HFF-Myc (cell line): ENCODE measurements at regions not wholly inside any gene's neighbourhood (a gene's known extent, or its start where the extent isn't known, plus 50 kb on each side); places are given as distances from the start of the nearest gene placed in this dataset.
"Not testable (repeated sequence)": the region's sequence is repeated elsewhere in the genome, so short reads cannot be mapped to it uniquely, and the experiment has no call there.

Experiments used
- DNase-seq: peaks from one replicate; pipeline ENCODE4 v3.0.0-alpha.2; 2011; ENCODE audit warnings: low read depth; ENCODE audit errors: extremely low read depth
- H3K4me3 ChIP-seq: replicated peaks from 2 replicates; pipeline ENCODE4 v1.5.1; 2011; ENCODE audit warnings: low read depth, mild to moderate bottlenecking, control low read depth, low read length
- CTCF ChIP-seq: IDR thresholded peaks from 2 replicates; pipeline ENCODE4 v1.5.1; 2012; ENCODE audit warnings: mild to moderate bottlenecking, low read depth, low read length, control low read depth; ENCODE audit errors: missing control alignments

DNA sequence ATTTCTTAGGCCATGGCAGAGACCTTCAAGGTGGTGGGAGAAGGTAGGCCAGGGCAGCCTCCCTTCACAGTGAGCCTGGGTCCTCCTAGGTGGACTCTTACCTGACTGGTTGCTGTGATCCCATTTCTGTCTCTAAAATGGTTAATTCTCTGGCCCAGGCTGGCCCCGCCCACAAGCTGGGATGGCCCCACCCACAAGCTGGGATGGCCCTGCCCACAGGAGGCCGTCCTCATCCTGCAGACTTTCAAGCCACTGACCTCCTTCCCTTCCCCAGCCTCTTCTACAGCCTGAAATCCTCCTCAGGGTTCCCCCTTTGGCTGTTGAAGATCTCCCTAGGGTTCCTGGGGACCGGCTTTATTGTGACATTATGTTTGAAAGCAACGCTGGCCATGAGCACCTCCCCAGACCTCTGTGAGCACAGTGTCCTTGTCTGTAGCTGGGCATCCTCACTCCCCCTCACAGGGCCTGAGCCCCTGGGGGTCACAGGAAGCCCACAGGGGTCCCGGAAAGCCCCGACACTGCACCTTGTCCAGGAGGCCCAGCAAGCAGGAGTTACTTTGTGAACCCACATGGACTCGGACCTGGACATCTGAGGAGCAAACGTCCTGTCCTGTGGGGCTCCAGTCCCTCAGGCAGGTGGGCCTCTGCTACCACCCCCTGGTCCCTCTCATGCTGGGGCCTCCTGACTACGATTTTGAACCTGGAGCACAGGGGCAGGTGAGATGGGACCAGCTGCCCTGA, 621.7 kb downstream of the MATN1 start:
- no peak for TF ChIP-seq CTCF
- no peak overlapping the region for H3K4me3 ChIP-seq
- no peak for DNase-seq

- no peak for DNase-seq
Measured at GRCh38 chr1:30101016-30101415, 622.4 kb downstream of the MATN1 start.

DNA sequence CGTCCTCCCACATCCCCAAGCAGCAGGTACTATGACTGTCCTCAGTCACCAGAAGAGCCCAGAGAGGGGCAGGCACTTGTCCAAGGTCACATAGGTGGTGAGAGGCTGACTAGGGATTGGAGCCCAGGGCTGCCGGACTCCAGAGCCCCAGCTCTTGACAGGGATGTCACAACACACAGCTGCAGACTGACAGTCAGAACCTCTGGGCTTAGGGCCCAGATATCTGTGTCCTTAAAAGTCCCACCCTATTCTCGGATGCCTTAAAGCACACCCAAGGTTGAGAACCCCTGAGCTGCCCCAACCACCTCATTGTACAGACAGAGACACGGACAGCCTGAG, 622.9 kb downstream of the MATN1 start:
- no peak for TF ChIP-seq CTCF
- no peak for DNase-seq
- H3K4me3 ChIP-seq = no peak overlapping the region

More at GRCh38 chr1:30101016-30101415, 622.4 kb downstream of the MATN1 start:
- no peak for TF ChIP-seq CTCF
- no peak overlapping the region for H3K4me3 ChIP-seq

DNA sequence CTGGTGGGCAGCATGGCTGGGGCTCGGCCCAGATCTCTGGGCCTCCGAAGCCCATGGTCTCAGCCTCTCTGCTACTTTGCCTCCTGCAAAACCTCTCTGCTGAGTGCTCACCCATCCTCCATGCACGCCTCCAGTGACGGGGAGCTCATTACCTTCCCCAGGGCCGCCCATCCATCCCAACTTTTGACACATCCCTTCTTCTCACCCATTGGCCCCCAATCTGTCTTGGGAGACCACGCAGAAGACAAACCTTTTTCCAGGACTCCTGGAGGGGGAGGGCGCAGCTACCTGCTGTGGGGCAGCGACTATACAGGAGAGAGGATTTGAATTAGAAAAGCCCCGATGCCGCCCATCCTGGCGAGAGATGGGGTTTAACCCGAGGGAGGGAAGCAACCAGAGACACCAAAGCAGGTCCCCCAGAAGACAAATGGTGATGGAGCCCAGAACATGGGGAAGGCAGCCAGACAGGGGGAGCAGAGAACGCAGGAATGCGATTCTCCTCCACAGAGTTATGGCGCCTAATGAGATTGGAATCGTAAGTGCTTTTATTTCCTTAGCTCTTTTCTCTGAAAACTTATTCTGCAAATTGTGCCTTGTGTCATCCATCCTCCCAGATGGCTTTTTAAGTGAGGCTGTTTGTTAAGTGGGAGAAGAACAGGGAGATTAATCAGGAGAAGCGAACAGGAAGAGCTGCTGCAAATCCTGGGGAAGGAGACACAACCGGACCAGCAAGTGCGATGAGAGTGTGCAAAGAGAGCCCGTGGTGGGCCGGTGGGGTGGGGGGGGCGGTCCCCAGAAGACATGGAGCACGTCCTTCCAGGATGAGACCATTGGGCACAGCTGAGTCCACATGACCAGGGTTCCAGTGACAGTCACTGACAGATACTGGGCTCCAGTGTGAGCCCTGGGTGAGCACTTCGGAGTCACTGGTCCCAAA, 623.5 kb downstream of the MATN1 start:
- TF ChIP-seq CTCF = no peak
- H3K4me3 ChIP-seq = no peak overlapping the region
- no peak for DNase-seq

GRCh38 chr1:30097851-30098250, 625.5 kb downstream of the MATN1 start:
- H3K4me3 ChIP-seq, DNase-seq: not testable (repeated sequence)

DNA sequence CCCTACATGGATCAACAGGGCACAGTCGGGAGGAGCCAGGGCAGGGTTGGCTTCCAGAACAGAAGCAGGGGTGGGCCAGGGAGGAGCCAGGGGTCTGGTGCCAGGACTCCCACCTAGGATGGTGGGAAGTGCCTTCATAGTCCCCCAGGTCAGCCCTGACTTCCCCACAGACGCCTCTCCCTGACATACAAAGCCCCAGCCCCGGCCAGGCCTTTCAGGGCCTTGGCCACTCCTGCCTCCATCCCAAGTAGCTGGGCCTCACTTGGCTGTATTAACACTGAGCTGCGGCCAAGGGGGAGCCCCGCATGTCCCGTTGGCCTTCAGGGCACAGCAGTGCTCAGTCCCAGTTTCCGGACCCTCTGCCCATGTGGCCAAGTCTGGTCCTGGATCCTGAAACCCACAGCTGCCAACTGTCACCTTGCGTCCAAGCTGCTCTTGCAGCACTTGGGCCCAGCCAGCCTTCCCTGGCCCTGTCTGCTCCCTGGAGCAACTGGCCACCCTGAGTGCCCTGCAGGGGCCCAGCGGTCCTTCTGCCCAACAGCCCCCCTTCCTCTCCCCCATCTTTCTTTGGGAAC, 627.8 kb downstream of the MATN1 start:
- no peak overlapping the region for H3K4me3 ChIP-seq
- DNase-seq = no peak
- TF ChIP-seq CTCF = no peak

GRCh38 chr1:30095051-30095450, 628.3 kb downstream of the MATN1 start:
- TF ChIP-seq CTCF = no peak
- H3K4me3 ChIP-seq = no peak overlapping the region
- DNase-seq = no peak
